ENCODE measurements at regions not wholly inside any gene's neighbourhood (a gene's known extent, or its start where the extent isn't known, plus 50 kb on each side); places are given as distances from the start of the nearest gene placed in this dataset.

GRCh38 chr20:23163562-23163961 is 77.4 kb upstream of the CD93 start:
- no peak for TF ChIP-seq CTCF (IDR thresholded peaks at IDR 0.05)
- TF ChIP-seq ZFX (IDR thresholded peaks at IDR 0.05; ENCODE audit: borderline replicate concordance): no peak
- H3K27ac ChIP-seq: no peak overlapping the region

GRCh38 chr20:23162887-23163286 is 76.8 kb upstream of the CD93 start:
- H3K27ac ChIP-seq: no peak overlapping the region
- TF ChIP-seq ZFX (IDR thresholded peaks at IDR 0.05; ENCODE audit: borderline replicate concordance): no peak
- TF ChIP-seq CTCF (IDR thresholded peaks at IDR 0.05): no peak

- H3K27ac ChIP-seq: no peak overlapping the region
- TF ChIP-seq CTCF (IDR thresholded peaks at IDR 0.05) (no peak), ZFX (IDR thresholded peaks at IDR 0.05; ENCODE audit: borderline replicate concordance) (no peak)
These were observed 76.0 kb upstream of the CD93 start for GRCh38 chr20:23161968-23162696.

GRCh38 chr20:23161244-23161891 is 75.2 kb upstream of the CD93 start:
- TF ChIP-seq ZFX (IDR thresholded peaks at IDR 0.05; ENCODE audit: borderline replicate concordance): no peak
- TF ChIP-seq CTCF (IDR thresholded peaks at IDR 0.05): no peak
- no peak overlapping the region for H3K27ac ChIP-seq

DNA sequence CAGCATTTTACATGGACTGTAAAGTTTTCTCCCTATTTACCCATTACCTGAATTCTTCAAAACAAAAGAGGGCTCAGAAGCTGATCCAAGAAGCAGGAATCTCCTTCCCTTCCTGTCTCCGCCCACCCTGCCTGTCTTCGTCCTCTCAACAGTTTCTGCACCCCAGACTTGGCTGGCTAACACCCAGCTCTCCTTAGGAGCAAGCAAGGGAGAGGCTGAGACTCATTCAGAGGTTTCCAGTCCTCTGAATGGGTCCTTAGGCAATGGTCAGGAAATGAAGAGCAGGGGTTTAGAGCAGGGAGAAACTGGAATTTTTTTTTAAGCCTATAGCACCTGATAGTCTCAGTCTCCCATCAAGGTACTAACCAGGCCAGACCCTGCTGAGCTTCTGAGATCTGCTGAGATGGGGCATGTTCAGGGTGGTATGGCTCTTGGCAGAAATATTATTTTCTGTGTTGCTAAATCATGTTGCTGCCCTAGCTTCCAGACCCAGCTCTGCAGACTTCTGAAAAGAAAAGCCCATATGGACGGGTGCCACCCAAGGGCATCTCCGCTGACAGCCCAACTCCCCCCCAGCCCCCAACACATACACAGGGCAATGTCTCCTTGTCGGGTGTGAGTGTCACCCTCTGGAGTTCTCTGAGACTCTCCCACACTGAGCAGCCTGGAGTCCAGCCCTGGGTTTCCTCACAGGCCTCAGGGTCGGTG is 74.6 kb upstream of the CD93 start:
- no peak overlapping the region for H3K27ac ChIP-seq
- no peak for TF ChIP-seq ZFX (IDR thresholded peaks at IDR 0.05; ENCODE audit: borderline replicate concordance)

- H3K27ac ChIP-seq: no peak overlapping the region
- TF ChIP-seq ZFX (IDR thresholded peaks at IDR 0.05; ENCODE audit: borderline replicate concordance) (no peak), CTCF (IDR thresholded peaks at IDR 0.05) (no peak)
These were observed 73.8 kb upstream of the CD93 start for GRCh38 chr20:23159947-23160318.

DNA sequence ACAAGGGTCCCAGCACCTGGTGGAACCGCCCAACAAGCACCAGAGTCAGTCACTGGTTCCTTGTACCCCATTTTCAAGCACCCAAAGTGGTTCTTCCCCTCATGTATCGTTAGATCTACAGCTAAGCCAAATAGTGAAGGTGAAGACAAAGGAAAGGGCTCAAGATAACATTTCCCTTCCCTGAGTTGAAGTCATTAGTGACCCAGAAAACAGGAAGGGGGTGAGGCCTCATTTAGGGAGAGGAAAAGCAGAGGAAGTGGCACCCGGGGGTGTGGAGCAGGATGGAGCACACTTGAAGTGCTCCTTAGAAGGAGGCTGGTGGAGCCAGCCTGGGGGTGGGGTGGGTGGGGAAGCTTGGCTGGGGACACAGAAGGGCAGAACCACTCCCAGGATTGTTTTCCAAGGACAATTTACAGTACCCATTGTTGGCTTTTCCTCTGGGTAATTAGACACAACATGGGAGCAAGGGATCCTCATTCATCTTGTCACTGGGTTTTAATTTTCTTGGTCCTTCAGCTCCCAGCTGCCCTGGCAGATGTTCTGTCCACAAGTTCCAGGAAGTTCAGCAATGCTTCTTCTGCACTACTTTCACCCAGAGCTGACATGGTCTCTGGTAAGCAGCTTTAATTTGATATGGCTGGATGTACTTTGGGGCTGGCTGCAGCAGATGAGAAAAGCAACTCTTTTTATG is 73.3 kb upstream of the CD93 start:
- no peak for TF ChIP-seq CTCF (IDR thresholded peaks at IDR 0.05)
- TF ChIP-seq ZFX (IDR thresholded peaks at IDR 0.05; ENCODE audit: borderline replicate concordance): no peak
- no peak overlapping the region for H3K27ac ChIP-seq

Measured in 22Rv1 (cell line).